BLaER1 (cell line): ENCODE measurements at regions not wholly inside any gene's neighbourhood (a gene's known extent, or its start where the extent isn't known, plus 50 kb on each side); places are given as distances from the start of the nearest gene placed in this dataset.

Experiments used
- H3K27ac ChIP-seq: shearing (Covaris generic); formaldehyde crosslinking; 2 replicates; pipeline ENCODE4 v1.8.1; 2022
- H3K27me3 ChIP-seq: shearing (Covaris generic); formaldehyde crosslinking; 2 replicates; pipeline ENCODE4 v1.8.1; 2022
- H3K36me3 ChIP-seq: shearing (Covaris generic); formaldehyde crosslinking; 2 replicates; pipeline ENCODE4 v1.8.1; 2022
- H3K4me1 ChIP-seq: shearing (Covaris generic); formaldehyde crosslinking; 2 replicates; pipeline ENCODE4 v1.8.1; 2022
- H3K4me2 ChIP-seq: shearing (Covaris generic); formaldehyde crosslinking; 2 replicates; pipeline ENCODE4 v1.8.1; 2022
- H3K4me3 ChIP-seq: shearing (Covaris generic); formaldehyde crosslinking; 2 replicates; pipeline ENCODE4 v1.8.1; 2022
- H3K9ac ChIP-seq: shearing (Covaris generic); formaldehyde crosslinking; 2 replicates; pipeline ENCODE4 v1.8.1; 2022
- H3K9me3 ChIP-seq: shearing (Covaris generic); formaldehyde crosslinking; 2 replicates; pipeline ENCODE4 v1.8.1; 2022
- H4K20me1 ChIP-seq: shearing (Covaris generic); formaldehyde crosslinking; 2 replicates; pipeline ENCODE4 v1.8.1; 2022
- Cebpa-rat ChIP-seq: shearing (Covaris generic); IDR thresholded peaks from 2 replicates; pipeline ENCODE4 v1.8.1; 2022

DNA sequence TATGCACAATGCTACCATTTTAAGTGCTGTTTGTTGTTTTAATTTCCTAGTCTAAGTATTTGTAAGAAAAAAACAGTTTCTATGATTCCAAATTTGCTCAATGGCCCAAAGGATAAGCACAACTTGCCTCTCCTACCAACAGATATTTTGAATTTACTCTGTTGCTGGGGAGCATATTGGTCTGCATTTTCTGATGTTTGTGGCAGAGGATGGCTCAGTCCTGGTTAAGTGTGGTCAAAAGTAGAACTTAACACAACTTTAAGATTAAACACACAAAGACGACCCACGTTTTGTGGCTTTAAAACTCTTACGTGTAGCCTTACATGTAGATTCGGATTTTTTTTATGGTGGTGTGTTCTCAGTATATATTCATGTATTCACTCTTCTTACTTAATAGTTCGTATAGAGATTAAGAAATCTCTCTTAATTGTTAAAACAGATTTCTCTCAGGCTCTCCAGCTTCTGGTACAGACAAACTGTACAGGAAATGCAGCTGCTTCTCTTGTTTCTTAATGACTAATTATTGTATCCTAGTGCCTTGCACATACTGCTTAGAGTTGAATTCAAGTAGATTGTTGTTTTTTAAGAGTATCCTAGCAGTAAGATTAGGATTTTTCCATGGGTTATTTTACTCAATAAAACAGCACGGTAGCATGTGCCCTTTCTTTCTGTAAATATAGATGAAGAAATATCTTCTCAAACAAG, 86.2 kb downstream of the GPR85 start:
- Histone ChIP-seq H3K4me2 (no peak overlapping the region), H3K4me1 (no peaks in the 10 kb centered on the region), H3K27me3 (no peaks in the 10 kb centered on the region), H4K20me1 (no peaks in the 10 kb centered on the region), H3K9me3 (no peaks in the 10 kb centered on the region), H3K9ac (no peak overlapping the region), H3K4me3 (no peak overlapping the region), H3K36me3 (no peaks in the 10 kb centered on the region), H3K27ac (no peak overlapping the region)
- TF ChIP-seq Cebpa-rat, result no peak

DNA sequence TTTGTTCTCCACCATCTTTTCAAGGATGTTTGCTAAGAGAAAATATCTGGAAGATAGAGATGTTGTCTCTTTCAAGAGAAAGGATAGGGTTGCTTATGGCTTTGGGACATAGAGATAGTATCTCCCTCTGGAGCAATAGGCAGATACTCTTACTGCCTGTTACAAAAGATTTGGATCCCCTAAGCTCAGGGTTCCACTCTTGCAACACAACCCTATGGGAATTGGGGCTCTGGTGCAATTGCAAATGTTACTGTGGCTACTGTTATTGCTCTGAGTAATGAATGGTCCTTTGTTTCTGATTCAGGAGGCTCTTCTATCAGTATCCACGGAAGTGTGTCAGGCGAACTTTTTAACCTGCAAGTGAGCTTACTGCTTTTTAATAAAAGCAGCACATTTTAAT, 88.8 kb downstream of the GPR85 start:
- Histone ChIP-seq H3K9ac (no peak overlapping the region), H3K4me3 (no peak overlapping the region), H3K27me3 (no peaks in the 10 kb centered on the region), H3K27ac (no peak overlapping the region), H3K36me3 (no peaks in the 10 kb centered on the region), H4K20me1 (no peaks in the 10 kb centered on the region), H3K9me3 (no peaks in the 10 kb centered on the region), H3K4me1 (no peaks in the 10 kb centered on the region), H3K4me2 (no peak overlapping the region)
- no peak for TF ChIP-seq Cebpa-rat

DNA sequence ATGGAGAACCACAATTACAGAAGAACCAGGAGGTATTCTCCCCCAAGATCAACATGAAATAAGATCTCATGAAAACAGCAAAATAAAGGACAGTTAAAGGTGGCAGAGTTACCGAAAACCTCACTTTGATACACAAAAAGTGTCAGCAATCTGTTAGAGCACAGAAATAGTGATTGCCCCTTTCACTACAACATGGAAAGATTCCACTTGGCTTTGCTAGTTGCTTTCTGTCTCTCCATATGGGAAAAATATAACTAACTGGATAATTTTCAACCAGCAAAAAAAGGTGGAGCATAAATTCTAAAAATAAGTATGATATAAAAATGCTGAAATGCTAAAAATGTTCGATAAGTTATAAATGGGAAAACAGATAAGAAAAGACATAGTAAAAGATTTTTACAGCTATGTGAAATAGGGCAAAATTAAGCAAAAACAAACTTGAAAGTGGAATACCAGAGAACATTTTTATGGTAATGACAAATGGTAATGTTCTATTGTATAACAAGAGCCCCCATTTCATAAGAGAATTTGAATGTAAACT, 90.2 kb downstream of the GPR85 start:
- Histone ChIP-seq H3K4me3 (no peak overlapping the region), H3K27me3 (no peaks in the 10 kb centered on the region), H3K9ac (no peak overlapping the region), H4K20me1 (no peaks in the 10 kb centered on the region), H3K36me3 (no peaks in the 10 kb centered on the region), H3K4me2 (no peak overlapping the region), H3K4me1 (no peaks in the 10 kb centered on the region), H3K27ac (no peak overlapping the region), H3K9me3 (no peaks in the 10 kb centered on the region; the same call in 1 of the 2 replicates)
- no peak for TF ChIP-seq Cebpa-rat

DNA sequence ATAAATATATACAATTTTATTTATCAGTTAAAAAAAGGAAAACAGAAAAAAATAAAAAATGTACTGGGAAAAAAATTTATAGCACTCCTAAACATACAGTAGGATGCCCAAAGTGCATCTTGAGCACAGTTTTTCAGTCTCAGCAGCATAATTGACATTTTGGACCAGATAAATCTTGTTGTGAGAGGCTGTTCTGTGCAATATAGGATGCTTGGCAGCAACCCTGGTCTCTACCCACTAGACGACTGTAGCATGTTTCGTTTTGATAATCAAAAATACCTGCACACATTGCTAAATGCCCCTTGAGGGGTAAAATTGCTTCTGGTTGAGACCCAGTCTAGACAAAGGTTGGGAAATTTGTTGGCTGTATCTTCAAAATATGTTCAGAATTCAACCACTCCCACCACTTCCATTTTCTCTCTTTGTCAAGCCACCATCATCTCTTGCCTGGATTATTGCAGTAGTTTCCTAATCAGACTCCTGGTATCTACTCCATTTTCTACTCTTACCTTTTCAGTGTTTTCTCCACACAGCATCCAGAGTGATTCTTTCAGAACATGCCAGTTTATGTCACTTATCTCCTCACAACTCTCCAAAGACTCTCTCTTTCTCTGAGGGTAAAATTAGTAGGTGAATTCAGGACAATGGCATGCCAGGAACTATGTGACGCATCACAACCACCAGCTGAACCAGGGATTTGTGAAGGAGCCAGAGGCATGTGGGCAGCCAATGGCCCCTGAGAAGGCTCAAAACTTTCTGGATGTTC, 91.4 kb downstream of the GPR85 start:
- H3K4me1 ChIP-seq, result peaks cover 5% of the 10 kb centered on the region; the same call in 1 of the 2 replicates
- H3K27ac ChIP-seq, result no peak overlapping the region
- no peaks in the 10 kb centered on the region; the same call in 1 of the 2 replicates for H3K9me3 ChIP-seq
- H3K36me3 ChIP-seq, result no peaks in the 10 kb centered on the region
- no peak overlapping the region for H3K9ac ChIP-seq
- TF ChIP-seq Cebpa-rat, result no peak
- H3K4me3 ChIP-seq, result no peak overlapping the region
- H3K27me3 ChIP-seq, result no peaks in the 10 kb centered on the region
- H3K4me2 ChIP-seq, result no peak overlapping the region
- no peaks in the 10 kb centered on the region for H4K20me1 ChIP-seq

DNA sequence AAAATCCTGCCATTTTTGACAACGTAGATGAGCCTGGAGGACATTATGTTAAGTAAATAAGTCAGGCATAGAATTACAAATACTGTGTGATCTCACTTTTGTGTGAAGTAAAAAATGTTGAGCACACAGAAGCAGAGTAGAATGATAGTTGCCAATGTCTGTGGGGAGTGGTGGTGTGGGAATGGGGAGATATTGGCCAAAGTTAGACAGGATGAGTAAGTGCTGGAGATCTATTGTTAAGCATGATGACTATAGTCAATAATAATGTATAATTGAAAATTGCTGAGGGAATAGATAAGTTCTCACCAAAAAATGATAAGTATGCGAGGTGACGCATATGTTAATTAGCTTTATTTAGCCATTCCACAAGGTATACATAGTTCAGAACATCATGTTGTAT, 92.0 kb downstream of the GPR85 start:
- Histone ChIP-seq H3K4me2 (no peak overlapping the region), H3K9ac (no peak overlapping the region), H3K4me3 (no peak overlapping the region), H3K9me3 (no peaks in the 10 kb centered on the region; the same call in 1 of the 2 replicates), H4K20me1 (no peaks in the 10 kb centered on the region), H3K27me3 (no peaks in the 10 kb centered on the region), H3K4me1 (peaks cover 5% of the 10 kb centered on the region; the same call in 1 of the 2 replicates), H3K36me3 (no peaks in the 10 kb centered on the region), H3K27ac (no peak overlapping the region)
- no peak for TF ChIP-seq Cebpa-rat

DNA sequence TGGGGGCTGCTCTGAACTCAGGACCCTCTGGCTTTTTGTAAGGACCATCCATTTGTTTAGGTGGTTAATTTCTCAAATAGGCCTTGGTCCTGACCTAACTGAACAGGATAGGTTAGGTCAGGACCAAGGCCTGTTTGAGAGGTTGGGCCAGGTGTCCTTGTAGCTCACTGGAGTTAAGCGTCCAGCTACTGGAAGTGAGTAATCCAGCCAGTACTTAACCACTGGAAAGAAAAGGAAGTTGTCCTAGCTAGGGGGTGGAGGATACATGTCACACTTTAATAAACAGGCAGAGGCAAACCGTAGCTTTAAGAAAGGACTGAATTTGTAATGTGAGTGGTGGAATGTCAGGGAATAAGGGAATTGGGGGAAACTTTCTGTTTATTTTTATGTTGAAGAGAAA, 96.0 kb downstream of the GPR85 start:
- H3K4me1 ChIP-seq, result peaks cover 25% of the 10 kb centered on the region
- H3K36me3 ChIP-seq, result no peaks in the 10 kb centered on the region
- peak overlapping the region; percentile 17; the same call in 1 of the 2 replicates for H3K4me2 ChIP-seq
- TF ChIP-seq Cebpa-rat, result no peak
- H3K27me3 ChIP-seq, result no peaks in the 10 kb centered on the region
- no peak overlapping the region for H3K4me3 ChIP-seq
- no peaks in the 10 kb centered on the region for H4K20me1 ChIP-seq
- H3K27ac ChIP-seq, result no peak overlapping the region
- H3K9me3 ChIP-seq, result no peaks in the 10 kb centered on the region; the same call in 1 of the 2 replicates
- H3K9ac ChIP-seq, result no peak overlapping the region

DNA sequence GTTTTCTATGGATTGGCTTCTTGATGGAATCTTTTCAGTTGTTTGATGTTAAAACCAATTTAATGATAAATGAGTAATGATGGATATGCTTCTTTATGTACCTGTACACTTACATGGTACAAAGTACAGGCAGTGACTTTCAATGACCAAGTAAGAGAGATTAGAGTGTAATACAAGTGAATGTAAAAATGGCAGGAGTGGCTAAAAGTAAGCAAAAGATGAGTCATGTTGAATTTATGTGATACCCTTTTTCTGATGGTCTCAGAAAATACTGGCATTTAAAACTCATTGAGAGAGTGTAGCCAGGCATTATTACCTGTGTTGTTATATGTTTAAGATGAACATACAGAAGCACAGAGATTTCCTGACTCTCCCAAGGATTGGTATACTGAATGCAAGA, 97.1 kb downstream of the GPR85 start:
- Histone ChIP-seq H4K20me1 (no peaks in the 10 kb centered on the region), H3K4me2 (no peak overlapping the region), H3K36me3 (no peaks in the 10 kb centered on the region), H3K9me3 (no peaks in the 10 kb centered on the region; the same call in 1 of the 2 replicates), H3K27me3 (no peaks in the 10 kb centered on the region), H3K4me3 (no peak overlapping the region), H3K9ac (no peak overlapping the region), H3K27ac (no peak overlapping the region), H3K4me1 (peaks cover 30% of the 10 kb centered on the region)
- no peak for TF ChIP-seq Cebpa-rat

DNA sequence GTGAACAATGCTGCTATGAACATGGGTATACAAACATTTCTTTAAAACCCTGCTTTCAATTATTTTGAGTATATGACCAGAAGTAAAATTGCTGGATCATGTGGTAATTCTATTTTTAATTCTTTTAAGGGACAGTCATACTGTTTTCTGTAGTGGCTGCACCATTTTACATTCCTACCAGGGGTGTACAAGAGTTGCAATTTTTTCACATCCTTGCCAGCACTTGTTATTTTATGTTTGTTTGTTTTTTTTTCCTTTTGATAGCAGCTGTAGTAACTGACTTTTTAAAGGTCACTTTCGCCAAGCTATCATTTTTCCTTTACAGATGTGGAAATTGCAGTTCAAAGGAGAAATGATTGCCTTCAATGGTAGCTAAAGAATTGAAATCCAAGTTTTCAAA, 99.5 kb downstream of the GPR85 start:
- H3K4me1 ChIP-seq, result peaks cover 33% of the 10 kb centered on the region
- peak overlapping the region; percentile 70 for H3K4me2 ChIP-seq
- no peaks in the 10 kb centered on the region; the same call in 1 of the 2 replicates for H3K9me3 ChIP-seq
- no peak overlapping the region for H3K4me3 ChIP-seq
- H3K36me3 ChIP-seq, result no peaks in the 10 kb centered on the region
- H3K27me3 ChIP-seq, result no peaks in the 10 kb centered on the region
- no peak overlapping the region for H3K9ac ChIP-seq
- no peak overlapping the region for H3K27ac ChIP-seq
- no peaks in the 10 kb centered on the region for H4K20me1 ChIP-seq
- no peak for TF ChIP-seq Cebpa-rat

DNA sequence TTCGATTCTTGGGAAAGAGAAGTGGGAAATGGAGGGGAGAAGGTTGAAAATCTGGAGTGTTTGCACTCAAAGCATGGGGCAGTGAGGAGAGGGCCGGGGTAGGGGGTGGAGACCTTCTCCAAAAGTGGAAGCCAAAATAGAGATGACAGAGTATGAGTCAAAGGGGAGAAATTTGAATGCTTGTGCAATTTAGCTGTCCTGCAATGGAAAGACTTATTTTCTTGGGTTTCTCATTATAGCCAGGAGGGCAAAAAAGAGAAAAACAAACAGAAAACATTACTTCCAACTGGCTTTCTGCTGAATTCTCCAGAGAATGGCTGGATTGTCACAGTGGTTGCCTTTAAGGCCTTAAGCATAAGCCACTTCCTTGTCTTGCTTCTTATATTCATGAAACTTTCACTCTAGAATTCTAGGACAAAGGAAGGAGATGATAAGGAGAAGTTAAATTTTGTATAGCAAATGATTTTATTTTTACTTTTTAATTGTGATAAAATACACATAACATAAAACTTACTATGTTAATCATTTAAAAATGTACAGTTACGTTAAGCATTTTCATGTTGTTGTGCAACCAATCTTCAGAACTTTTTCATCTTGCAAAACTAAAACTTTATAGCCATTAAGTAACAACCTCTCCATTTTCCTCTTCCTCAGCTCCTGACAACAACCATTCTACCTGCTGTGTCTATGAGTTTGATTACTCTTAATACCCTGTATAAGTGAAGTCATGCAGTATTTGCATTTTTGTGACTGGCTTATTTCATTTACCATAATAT, 100.2 kb downstream of the GPR85 start:
- Histone ChIP-seq H3K4me2 (peak overlapping the region; percentile 70), H3K4me3 (no peak overlapping the region), H3K27ac (no peak overlapping the region)

More for the DNA sequence above, 100.2 kb downstream of the GPR85 start:
- Histone ChIP-seq H3K4me1 (peaks cover 35% of the 10 kb centered on the region), H3K9me3 (no peaks in the 10 kb centered on the region), H3K27me3 (no peaks in the 10 kb centered on the region), H3K9ac (no peak overlapping the region), H3K36me3 (no peaks in the 10 kb centered on the region), H4K20me1 (no peaks in the 10 kb centered on the region)
- TF ChIP-seq Cebpa-rat, result no peak
